ENCODE measurements at regions not wholly inside any gene's neighbourhood (a gene's known extent, or its start where the extent isn't known, plus 50 kb on each side); places are given as distances from the start of the nearest gene placed in this dataset.

DNA sequence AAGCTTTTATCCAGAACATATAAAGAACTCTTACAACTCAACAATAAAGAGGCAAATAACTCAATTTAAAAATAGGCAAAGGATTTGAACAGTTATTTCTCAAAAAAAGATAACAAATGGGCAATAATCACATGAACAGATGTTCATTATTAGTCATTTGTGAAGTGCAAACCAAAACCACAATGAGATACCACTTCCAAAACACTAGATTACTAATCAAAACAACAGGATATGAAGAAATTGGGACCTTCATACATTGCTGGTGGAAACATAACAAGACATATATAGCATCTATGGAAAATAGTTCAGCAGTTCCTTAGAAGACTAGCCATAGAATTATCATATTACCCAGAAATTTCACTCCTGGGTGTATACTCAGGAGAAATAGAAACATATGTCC, 224.6 kb downstream of the FBXO8 start:
- H2AFZ ChIP-seq (ENCODE audit: low read depth) = no peak overlapping the region
- no peak overlapping the region for H3K9ac ChIP-seq
- TF ChIP-seq, protein P1, sequence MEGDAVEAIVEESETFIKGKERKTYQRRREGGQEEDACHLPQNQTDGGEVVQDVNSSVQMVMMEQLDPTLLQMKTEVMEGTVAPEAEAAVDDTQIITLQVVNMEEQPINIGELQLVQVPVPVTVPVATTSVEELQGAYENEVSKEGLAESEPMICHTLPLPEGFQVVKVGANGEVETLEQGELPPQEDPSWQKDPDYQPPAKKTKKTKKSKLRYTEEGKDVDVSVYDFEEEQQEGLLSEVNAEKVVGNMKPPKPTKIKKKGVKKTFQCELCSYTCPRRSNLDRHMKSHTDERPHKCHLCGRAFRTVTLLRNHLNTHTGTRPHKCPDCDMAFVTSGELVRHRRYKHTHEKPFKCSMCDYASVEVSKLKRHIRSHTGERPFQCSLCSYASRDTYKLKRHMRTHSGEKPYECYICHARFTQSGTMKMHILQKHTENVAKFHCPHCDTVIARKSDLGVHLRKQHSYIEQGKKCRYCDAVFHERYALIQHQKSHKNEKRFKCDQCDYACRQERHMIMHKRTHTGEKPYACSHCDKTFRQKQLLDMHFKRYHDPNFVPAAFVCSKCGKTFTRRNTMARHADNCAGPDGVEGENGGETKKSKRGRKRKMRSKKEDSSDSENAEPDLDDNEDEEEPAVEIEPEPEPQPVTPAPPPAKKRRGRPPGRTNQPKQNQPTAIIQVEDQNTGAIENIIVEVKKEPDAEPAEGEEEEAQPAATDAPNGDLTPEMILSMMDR (conservative IDR thresholded peaks at IDR 0.05; ENCODE audit: low read depth, low read length) = no peak
- H3K4me2 ChIP-seq = no peak overlapping the region
- H3K36me3 ChIP-seq (ENCODE audit: insufficient read depth) = no peaks in the 10 kb centered on the region
- no peaks in the 10 kb centered on the region for H4K20me1 ChIP-seq (ENCODE audit: insufficient read depth)
- no peak overlapping the region for H3K4me3 ChIP-seq (IDR thresholded peaks at IDR 0.05; ENCODE audit: insufficient read depth, low read depth, low read length)
- H3K79me2 ChIP-seq (ENCODE audit: insufficient read depth, low read depth) = no peaks in the 10 kb centered on the region
- peaks cover 7% of the 10 kb centered on the region for H3K4me1 ChIP-seq (ENCODE audit: low read depth, poor library complexity, severe bottlenecking)
- no peak overlapping the region for H3K27ac ChIP-seq
- no peaks in the 10 kb centered on the region for H3K27me3 ChIP-seq (ENCODE audit: insufficient read depth, low read depth)

DNA sequence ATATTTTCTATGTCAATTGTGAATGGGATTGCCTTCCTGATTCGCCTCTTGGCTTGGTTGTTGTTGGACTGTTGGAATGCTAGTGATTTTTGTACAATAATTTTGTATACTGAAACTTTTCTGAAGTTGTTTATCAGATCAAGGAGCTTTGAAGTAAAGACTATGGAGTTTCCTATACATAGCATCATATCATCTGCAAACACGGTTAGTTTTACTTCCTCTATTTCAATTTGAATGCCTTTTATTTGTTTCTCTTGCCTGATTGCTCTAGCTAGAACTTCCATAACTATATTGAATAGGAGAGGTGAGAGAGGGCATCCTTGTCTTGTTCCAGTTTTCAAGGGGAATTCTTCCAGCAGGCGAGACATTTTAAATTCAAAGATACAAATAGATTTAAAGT, 226.5 kb downstream of the FBXO8 start:
- TF ChIP-seq, protein P1 (conservative IDR thresholded peaks at IDR 0.05; ENCODE audit: low read depth, low read length) = no peak
- H3K79me2 ChIP-seq (ENCODE audit: insufficient read depth, low read depth) = no peaks in the 10 kb centered on the region
- H4K20me1 ChIP-seq (ENCODE audit: insufficient read depth) = no peaks in the 10 kb centered on the region
- H3K4me3 ChIP-seq (IDR thresholded peaks at IDR 0.05; ENCODE audit: insufficient read depth, low read depth, low read length) = no peak overlapping the region
- no peak overlapping the region for H3K9ac ChIP-seq
- no peaks in the 10 kb centered on the region for H3K36me3 ChIP-seq (ENCODE audit: insufficient read depth)
- H3K27ac ChIP-seq = no peak overlapping the region
- H3K4me1 ChIP-seq (ENCODE audit: low read depth, poor library complexity, severe bottlenecking) = peaks cover 7% of the 10 kb centered on the region
- H3K27me3 ChIP-seq (ENCODE audit: insufficient read depth, low read depth) = no peaks in the 10 kb centered on the region
- H2AFZ ChIP-seq (ENCODE audit: low read depth) = no peak overlapping the region
- no peak overlapping the region for H3K4me2 ChIP-seq

DNA sequence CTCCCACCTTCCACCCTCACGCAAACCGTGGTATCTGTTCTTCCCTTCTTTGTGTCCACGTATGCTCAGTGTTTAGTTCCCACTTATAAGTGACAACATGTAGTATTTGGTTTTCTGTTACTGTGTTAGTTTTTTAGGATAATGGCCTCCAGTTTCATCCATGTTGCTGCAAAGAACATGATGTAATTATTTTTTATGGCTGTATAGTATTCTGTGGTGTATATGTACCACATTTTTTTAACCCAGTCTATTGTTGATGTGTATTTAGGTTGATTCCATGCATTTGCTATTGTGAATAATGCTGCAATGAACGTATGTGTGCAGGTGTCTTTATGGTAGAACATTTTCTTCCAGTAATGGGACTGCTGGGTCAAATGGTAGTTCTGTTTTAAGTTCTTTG, 228.1 kb downstream of the FBXO8 start:
- Histone ChIP-seq H3K9ac (no peak overlapping the region), H3K27ac (no peak overlapping the region), H4K20me1 (ENCODE audit: insufficient read depth) (no peaks in the 10 kb centered on the region), H2AFZ (ENCODE audit: low read depth) (no peak overlapping the region), H3K4me2 (no peak overlapping the region), H3K36me3 (ENCODE audit: insufficient read depth) (no peaks in the 10 kb centered on the region), H3K4me3 (IDR thresholded peaks at IDR 0.05; ENCODE audit: insufficient read depth, low read depth, low read length) (no peak overlapping the region), H3K79me2 (ENCODE audit: insufficient read depth, low read depth) (no peaks in the 10 kb centered on the region), H3K4me1 (ENCODE audit: low read depth, poor library complexity, severe bottlenecking) (peaks cover 7% of the 10 kb centered on the region), H3K27me3 (ENCODE audit: insufficient read depth, low read depth) (no peaks in the 10 kb centered on the region)
- TF ChIP-seq, protein P1 (conservative IDR thresholded peaks at IDR 0.05; ENCODE audit: low read depth, low read length) = no peak

DNA sequence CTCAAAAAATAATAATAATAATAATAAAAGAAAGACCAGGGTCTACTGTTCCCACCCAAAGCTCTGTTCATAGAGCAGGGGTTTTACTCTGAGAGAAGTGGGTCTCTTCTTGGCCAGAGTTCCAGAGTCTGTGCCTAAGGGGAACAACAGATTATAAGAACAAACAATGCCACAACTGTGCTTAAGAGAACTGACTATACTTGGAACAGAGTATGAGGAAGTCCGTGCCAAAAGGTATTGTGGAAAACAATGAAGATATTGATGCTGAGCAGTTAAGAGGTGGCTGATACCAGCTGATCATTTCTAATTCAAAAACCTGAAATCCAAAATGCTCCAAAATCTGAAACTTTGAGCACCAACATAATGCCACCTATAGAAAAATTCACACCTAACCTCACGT, 229.6 kb downstream of the FBXO8 start:
- Histone ChIP-seq H3K4me3 (IDR thresholded peaks at IDR 0.05; ENCODE audit: insufficient read depth, low read depth, low read length) (no peak overlapping the region), H4K20me1 (ENCODE audit: insufficient read depth) (no peaks in the 10 kb centered on the region), H3K36me3 (ENCODE audit: insufficient read depth) (no peaks in the 10 kb centered on the region), H3K27ac (no peak overlapping the region), H3K79me2 (ENCODE audit: insufficient read depth, low read depth) (no peaks in the 10 kb centered on the region), H2AFZ (ENCODE audit: low read depth) (no peak overlapping the region), H3K27me3 (ENCODE audit: insufficient read depth, low read depth) (no peaks in the 10 kb centered on the region), H3K4me1 (ENCODE audit: low read depth, poor library complexity, severe bottlenecking) (peaks cover 7% of the 10 kb centered on the region), H3K9ac (no peak overlapping the region), H3K4me2 (no peak overlapping the region)
- TF ChIP-seq, protein P1 (conservative IDR thresholded peaks at IDR 0.05; ENCODE audit: low read depth, low read length) = no peak
